Fibroblast of the aortic adventitia (primary cell): ENCODE measurements at regions not wholly inside any gene's neighbourhood (a gene's known extent, or its start where the extent isn't known, plus 50 kb on each side); places are given as distances from the start of the nearest gene placed in this dataset.

Experiments used
- DNase-seq: peaks from one replicate; pipeline ENCODE4 v3.0.0-alpha.2; 2010; ENCODE audit warnings: low read depth
- H3K4me3 ChIP-seq: 2 replicates; pipeline ENCODE4 v1.5.1; 2011; ENCODE audit warnings: low read depth, mild to moderate bottlenecking, control low read depth, low read length, moderate library complexity
- TF ChIP-seq, protein P1 (sequence below): IDR thresholded peaks from 2 replicates; pipeline ENCODE4 v1.5.1; 2011; ENCODE audit warnings: mild to moderate bottlenecking, low read length, control low read depth, inconsistent platforms; ENCODE audit not compliant: insufficient read depth

DNA sequence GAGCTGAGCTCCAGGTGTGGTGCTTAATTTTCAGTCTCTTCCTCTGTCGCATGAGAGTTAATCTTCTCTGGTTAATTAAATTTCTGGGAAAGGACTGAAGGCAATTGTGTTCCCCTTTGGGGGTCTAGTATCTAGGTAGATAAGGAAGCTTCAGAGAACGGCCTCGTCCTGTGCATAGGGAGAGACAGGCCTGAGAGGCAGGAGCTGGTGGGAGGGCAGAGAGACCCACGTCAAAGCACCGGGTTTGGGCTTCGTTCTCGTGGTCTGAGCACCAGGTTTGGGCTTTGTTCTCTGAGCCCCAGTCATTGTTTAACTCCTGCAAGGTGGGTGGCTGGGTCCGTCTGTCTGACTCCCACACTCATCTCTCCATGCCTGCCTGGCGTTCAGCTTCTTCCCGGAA lies 160.8 kb upstream of the PITRM1 start:
- H3K4me3 ChIP-seq: no peak overlapping the region
- DNase-seq: no peak
- TF ChIP-seq, protein P1, sequence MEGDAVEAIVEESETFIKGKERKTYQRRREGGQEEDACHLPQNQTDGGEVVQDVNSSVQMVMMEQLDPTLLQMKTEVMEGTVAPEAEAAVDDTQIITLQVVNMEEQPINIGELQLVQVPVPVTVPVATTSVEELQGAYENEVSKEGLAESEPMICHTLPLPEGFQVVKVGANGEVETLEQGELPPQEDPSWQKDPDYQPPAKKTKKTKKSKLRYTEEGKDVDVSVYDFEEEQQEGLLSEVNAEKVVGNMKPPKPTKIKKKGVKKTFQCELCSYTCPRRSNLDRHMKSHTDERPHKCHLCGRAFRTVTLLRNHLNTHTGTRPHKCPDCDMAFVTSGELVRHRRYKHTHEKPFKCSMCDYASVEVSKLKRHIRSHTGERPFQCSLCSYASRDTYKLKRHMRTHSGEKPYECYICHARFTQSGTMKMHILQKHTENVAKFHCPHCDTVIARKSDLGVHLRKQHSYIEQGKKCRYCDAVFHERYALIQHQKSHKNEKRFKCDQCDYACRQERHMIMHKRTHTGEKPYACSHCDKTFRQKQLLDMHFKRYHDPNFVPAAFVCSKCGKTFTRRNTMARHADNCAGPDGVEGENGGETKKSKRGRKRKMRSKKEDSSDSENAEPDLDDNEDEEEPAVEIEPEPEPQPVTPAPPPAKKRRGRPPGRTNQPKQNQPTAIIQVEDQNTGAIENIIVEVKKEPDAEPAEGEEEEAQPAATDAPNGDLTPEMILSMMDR: no peak

DNA sequence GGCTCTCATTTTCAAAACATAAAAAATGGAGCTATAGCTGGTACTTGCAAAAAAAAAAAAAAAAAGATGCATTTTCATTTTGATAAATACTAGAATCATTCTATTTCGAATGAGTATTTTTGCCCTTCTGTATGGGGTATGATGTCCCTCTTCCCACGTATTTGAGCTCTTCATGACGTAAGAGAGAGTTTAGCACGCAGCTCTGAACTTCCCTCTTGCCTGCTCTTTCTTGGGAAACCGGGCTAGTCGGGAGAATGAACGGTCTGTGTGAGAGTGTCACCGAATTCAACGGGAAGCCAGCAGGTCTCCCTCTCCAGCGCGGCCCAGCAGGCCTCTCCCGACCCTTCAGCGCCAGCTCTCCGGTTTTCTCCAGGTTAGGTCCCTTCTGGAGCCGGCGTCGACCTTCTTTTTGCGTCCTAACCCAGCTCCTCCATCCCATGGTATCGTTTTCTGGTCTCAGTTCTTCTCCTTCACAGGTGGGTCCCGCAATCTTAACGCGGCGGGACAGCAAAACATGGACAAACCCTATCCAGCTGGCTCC lies 159.2 kb upstream of the PITRM1 start:
- TF ChIP-seq, protein P1: no peak
- no peak for DNase-seq
- H3K4me3 ChIP-seq: no peak overlapping the region

DNA sequence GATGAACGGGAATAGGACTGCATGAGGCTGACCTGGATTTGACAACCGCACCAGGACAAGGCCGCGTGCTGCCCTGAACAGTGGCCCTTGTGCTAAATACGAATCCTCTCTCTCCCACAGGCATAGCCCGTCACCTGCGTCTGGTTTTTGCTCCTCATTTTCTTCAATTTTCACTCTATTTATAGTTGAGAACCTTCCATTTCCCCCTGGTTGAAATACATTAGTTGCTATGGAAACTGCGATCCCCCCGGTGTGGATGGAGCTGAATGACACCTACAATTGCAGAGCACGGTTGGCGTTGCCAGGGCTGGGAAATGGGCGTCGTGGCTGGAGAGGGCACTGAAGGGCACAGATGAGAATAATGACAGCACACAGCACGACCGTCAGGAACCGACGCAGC lies 158.6 kb upstream of the PITRM1 start:
- TF ChIP-seq, protein P1: no peak
- H3K4me3 ChIP-seq: no peak overlapping the region
- no peak for DNase-seq

DNA sequence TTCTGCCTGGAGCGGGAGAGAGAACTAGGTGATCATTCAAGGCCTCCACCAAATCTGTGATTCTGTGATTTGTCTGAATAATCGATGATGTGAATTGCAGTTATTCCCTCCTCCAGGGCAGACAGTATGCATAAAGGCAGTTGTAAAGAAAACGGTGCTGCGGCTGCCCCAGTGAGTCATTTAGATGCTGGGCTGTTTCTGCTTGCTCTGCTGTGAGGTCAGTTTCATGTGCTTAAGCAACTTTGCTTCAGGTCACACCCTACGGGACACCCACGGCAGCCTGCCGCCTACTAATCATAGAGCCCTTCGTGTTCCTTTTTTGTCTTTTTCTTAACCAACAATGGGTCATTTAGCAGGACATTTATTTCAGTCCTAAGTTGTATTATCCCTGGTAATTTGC lies 158.1 kb upstream of the PITRM1 start:
- TF ChIP-seq, protein P1: no peak
- DNase-seq: peak; percentile 77
- no peak overlapping the region for H3K4me3 ChIP-seq

DNA sequence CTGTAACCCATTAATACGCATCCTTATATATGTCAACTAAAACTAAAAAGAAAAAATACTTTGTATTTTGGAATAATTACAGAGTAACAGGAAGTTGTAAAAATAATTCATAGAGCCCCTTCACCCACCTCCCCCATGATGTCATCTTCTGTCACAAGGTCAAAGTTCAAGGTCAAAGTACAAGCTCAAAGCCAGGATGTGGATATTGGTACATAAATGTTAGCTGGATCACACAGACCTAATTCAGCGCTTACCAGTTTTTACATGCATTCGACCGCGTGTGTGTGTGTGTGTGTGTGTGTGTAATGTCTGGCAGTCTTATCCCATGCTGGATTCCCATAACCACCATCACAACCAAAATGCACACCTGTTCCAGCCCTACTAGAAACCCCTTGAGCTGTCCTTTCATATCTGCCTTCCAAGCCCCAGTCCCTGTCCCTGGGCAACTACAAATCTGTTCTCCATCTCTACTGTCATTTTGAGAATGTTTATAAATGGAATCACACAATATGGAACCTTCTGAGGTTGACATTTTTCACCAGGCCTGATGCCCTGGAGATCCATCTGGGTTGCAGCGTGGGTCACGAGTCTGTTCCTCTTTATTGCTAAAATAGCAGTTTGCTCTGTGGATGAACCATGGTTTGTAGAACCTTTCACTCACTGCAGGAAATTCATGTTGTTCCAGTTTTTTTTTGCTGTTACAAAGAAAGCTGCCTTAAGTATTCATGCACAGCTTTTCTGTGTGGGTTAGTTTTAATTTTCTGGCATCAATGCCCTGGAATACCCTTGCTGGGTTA lies 153.6 kb upstream of the PITRM1 start:
- H3K4me3 ChIP-seq: no peak overlapping the region
- no peak for DNase-seq
- TF ChIP-seq, protein P1: no peak

DNA sequence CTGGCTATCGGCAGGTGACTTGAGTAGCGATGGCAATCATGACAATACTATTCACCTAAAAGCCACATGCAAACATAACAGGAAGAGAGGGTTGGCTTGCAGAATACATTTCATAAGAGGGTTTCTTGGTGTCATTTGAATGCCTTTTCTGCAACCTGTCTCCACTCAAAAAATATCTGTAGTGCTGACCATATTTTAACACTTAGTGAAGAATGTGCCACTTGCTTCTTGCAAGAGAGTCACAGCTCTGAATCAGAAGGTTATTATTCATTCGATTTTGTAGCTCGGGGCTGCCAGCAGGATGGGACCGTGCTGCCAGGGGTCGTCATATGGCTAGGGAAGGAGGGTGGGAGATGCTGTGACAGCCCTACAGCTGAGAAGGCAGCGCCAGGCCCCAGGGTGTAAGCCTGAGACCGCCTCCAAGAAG lies 152.0 kb upstream of the PITRM1 start:
- no peak overlapping the region for H3K4me3 ChIP-seq
- TF ChIP-seq, protein P1: no peak
- no peak for DNase-seq
